Fibroblast of villous mesenchyme (primary cell): ENCODE measurements at regions not wholly inside any gene's neighbourhood (a gene's known extent, or its start where the extent isn't known, plus 50 kb on each side); places are given as distances from the start of the nearest gene placed in this dataset.

ENCODE experiments used
- DNase-seq: peaks from one replicate; pipeline ENCODE4 v3.0.0-alpha.2; 2010; ENCODE audit warnings: low read depth
- H3K4me3 ChIP-seq: 2 replicates; pipeline ENCODE4 v1.5.1; 2011; ENCODE audit warnings: low read depth, mild to moderate bottlenecking, low read length
- TF ChIP-seq, protein P1 (sequence below): IDR thresholded peaks from 2 replicates; pipeline ENCODE4 v1.5.1; 2012; ENCODE audit warnings: low read depth, mild to moderate bottlenecking, low read length; ENCODE audit not compliant: insufficient read depth

GRCh38 chr3:17927036-17927435, 184.6 kb upstream of the TBC1D5 start:
- TF ChIP-seq, protein P1, sequence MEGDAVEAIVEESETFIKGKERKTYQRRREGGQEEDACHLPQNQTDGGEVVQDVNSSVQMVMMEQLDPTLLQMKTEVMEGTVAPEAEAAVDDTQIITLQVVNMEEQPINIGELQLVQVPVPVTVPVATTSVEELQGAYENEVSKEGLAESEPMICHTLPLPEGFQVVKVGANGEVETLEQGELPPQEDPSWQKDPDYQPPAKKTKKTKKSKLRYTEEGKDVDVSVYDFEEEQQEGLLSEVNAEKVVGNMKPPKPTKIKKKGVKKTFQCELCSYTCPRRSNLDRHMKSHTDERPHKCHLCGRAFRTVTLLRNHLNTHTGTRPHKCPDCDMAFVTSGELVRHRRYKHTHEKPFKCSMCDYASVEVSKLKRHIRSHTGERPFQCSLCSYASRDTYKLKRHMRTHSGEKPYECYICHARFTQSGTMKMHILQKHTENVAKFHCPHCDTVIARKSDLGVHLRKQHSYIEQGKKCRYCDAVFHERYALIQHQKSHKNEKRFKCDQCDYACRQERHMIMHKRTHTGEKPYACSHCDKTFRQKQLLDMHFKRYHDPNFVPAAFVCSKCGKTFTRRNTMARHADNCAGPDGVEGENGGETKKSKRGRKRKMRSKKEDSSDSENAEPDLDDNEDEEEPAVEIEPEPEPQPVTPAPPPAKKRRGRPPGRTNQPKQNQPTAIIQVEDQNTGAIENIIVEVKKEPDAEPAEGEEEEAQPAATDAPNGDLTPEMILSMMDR = no peak
- no peak for DNase-seq
- no peak overlapping the region for H3K4me3 ChIP-seq

DNA sequence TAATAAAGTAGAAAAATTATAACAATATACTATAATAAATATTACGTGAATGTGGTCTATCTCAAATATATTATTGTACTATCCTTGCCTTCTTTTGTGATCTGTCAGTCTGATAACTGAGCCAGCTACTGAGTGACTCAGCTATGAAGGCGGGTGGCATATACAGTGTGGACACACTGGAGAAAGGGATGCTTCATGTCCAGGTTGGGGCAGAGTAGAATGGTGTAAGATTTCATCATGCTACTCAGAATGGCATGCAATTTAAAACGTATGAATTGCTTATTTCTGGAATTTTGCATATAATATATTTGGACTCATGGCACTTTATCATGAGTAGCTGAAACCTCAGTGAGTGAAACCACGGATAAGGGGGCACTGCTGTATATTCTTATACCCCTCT, 172.9 kb upstream of the TBC1D5 start:
- TF ChIP-seq, protein P1 = no peak
- no peak overlapping the region for H3K4me3 ChIP-seq
- DNase-seq = no peak

DNA sequence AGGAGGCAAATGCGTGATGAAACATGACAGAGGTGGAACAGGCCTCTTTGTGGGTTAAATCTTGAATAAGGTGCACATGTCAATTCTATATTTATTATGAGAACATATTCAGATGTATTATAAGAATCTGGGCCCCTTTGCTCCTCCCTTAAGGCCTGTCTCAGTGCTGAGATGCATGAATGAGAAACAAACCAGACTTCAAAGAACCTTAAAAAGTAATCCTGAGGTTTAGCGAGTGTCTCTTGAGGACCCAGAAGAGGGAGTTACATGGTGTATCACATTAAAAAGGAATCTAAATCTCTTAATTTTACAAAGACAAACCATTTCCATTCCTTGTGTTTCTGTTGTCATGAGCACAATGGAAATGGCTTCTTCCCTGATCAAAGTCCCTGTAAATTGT, 170.9 kb upstream of the TBC1D5 start:
- DNase-seq = no peak
- no peak overlapping the region for H3K4me3 ChIP-seq
- TF ChIP-seq, protein P1 = no peak

DNA sequence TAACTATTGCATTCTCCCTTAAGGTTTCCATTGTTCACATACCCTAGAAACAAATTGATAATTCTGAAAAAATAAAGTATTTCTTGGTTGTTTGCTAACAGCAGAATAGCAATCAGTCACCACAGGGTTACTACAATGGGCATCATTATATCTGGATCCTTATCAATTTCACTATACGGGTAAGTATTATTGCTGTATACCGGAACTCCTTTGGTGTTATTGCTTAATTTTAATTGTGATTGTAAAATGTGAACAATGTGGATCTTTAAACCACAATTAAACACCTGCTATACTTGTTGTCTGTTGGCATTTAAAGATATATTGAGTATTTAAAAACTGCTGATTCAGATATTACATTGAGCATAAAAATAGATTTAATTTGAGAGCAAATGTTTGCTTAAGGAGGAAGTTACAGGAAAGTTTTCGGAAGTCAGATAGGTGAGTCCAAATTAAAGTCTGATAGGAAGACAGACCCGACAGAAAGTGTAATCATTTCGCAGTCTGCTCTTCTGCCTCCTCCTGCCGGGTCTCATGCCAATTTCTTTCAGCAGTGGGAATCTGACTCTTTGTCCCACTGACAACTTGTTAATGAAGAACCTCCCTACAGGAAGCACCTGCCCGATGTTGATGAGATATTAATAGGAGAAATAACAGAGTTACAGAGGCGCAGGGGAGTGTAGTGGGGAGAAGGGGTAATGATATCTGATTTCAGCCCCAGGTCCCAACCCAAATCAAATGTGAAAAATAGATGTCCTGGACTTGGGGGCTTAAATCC, 169.7 kb upstream of the TBC1D5 start:
- TF ChIP-seq, protein P1 = no peak
- no peak for DNase-seq
- no peak overlapping the region for H3K4me3 ChIP-seq

- no peak for DNase-seq
- no peak overlapping the region for H3K4me3 ChIP-seq
- TF ChIP-seq, protein P1 = no peak
These were observed 168.5 kb upstream of the TBC1D5 start for GRCh38 chr3:17910922-17911321.

DNA sequence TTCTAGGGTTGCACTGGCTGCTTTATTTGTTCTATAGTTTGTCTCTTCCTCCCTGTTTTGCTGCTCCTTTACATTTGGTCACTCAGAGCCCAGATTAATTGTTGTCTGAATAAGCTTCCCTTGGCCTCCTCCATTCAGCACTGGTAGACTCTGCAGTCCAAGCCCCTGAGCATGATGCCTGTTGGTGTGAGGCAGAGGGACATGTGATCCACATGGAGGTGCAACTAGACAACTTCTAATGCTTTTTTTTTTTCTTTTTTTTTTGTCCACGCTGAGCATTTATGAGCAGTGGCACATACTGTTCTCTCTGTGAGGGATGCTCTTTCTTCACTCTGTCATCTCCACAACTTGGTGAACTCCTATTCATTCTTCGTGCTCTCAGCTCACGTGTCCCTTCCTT, 167.3 kb upstream of the TBC1D5 start:
- DNase-seq = no peak
- TF ChIP-seq, protein P1 = no peak
- no peak overlapping the region for H3K4me3 ChIP-seq
